GM19043 (cell line): ENCODE measurements at regions not wholly inside any gene's neighbourhood (a gene's known extent, or its start where the extent isn't known, plus 50 kb on each side); places are given as distances from the start of the nearest gene placed in this dataset.

ENCODE experiments used
- ATAC-seq: cut with Tn5 transposase; IDR thresholded peaks from one replicate; pipeline ENCODE4 v1.9.1; 2021; ENCODE audit warnings: low read depth; ENCODE audit not compliant: unreplicated experiment

DNA sequence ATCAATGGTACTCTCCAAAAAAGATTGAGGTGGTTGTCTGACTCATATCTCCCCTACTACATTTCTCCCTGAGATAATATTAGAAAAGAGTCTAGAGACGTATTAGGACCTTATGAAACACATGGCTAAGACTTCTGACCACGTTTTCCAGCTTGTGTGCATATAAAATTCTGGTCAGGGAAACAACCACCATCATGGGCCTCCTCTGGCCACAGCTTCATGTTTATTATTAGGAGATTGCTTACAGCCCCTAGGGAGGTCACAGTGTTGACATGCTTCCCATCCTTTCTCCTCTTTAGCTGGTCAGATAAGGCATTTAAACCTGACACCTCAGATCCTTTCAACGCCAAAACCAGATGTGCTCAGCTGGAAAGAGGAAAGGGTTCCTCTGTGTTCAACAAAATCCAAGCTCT is 620.2 kb downstream of the PLPP3 start:
- ATAC-seq: no peak

GRCh38 chr1:55958498-55958897 is 620.9 kb downstream of the PLPP3 start:
- ATAC-seq: no peak

DNA sequence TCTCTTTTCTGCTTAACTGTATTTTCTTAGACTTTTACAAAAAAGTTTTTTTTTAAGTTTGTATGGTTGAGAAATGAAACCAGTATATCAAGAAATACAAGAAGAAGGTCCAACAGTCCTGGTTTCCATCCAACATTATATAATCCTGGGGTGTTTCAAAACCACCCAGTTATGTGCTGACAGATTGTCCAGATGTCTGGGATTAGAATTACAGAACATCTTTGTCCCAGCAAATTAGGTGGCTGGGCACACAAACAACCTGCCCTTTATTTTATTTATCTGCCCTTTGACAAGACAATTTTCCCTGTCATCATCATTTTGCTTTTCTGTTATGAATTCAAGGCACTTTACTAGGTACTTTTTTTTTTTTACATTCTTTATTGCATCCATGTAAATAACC is 622.1 kb downstream of the PLPP3 start:
- no peak for ATAC-seq

GRCh38 chr1:55955016-55955621 is 624.2 kb downstream of the PLPP3 start:
- ATAC-seq: no peak

DNA sequence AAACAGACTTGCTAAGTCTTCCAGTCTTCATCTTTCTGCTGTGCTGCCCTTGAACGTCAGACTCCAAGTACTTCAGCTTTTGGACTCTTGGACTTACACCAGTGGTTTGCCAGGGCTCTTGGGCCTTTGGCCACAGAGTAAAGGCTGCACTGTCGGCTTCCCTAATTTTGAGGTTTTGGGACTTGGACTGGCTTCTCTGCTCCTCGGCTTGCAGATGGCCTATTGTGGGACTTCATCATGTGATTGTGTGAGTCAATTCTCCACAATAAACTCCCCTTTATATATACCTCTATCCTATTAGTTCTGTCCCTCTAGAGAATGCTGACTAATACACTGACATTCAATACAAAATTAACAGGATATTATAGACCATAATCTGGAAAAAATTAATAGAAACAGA is 628.1 kb downstream of the PLPP3 start:
- no peak for ATAC-seq

- no peak for ATAC-seq
These were observed 631.9 kb downstream of the PLPP3 start for GRCh38 chr1:55947446-55947845.

DNA sequence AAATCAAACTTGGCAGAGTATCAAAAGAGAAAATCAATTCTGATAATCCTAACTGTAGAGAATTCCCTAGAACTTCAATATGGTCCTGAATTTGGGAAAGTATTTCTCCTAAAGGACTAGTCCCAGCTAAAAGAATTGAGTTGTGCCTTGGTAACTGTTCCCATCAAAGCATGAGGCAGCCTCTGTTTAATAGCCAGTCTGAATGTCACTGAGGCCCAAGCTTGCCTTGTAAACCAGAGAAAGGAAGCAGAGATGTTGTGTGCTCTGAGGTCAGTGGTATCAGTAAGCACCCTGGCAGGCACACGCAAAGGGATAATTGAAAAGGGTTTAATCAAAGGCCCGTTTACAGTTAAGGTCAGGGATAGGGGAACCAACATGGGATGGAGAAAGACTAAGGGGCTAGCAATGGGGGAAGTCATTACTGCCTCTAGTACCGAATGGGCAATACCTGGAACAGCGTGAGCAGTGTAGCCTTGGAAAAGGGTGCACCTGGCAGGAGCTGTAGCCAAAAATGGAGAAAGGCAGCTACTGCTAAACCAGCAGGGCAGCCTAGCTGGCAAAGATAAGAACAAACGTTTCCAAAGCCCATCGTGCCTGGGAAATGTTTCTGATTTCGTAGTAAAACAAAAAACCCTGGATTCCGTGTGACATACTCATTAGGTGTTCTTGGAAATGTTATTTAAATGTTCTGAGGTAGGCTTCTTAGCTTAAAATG is 635.5 kb downstream of the PLPP3 start:
- ATAC-seq: no peak

- ATAC-seq: no peak
These were observed 636.4 kb downstream of the PLPP3 start for GRCh38 chr1:55943012-55943411.

DNA sequence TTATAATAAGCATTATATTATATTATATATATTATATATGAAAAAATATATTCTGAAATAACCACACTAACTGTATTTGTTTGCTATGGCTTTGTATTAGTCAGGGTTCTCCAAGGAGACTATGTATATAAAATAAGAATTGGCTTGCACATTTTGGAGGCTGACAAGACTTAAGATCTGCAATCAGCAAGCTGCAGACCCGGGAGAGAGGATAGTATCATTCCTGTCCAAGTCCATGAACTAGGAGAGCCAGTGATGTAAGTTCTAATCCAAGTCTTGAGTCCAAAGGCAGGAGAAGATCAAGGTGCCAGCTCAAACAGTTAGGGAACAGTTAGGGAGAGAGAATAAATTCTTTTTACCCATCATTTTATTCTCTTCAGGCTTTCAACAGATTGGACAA is 639.5 kb downstream of the PLPP3 start:
- ATAC-seq: no peak

DNA sequence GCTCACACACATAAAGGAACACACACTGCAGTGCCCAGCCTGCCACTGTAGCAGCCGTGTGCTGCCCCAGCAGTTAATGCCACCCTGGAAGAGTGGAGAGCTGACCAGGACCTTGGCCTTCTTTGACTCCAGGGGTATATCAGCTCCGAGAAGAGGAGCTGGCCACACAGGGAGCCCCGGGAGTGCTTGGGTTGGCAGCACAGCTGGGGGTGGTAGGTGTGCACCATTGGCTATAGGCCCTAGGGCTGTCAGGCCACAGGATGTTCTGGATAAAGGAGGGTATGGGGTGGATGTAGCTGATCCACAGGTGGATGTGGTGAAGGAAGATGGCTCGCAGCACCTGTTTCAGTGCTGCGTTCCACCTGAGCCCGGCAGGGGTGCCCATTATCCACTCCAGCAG is 640.5 kb downstream of the PLPP3 start:
- ATAC-seq: no peak

DNA sequence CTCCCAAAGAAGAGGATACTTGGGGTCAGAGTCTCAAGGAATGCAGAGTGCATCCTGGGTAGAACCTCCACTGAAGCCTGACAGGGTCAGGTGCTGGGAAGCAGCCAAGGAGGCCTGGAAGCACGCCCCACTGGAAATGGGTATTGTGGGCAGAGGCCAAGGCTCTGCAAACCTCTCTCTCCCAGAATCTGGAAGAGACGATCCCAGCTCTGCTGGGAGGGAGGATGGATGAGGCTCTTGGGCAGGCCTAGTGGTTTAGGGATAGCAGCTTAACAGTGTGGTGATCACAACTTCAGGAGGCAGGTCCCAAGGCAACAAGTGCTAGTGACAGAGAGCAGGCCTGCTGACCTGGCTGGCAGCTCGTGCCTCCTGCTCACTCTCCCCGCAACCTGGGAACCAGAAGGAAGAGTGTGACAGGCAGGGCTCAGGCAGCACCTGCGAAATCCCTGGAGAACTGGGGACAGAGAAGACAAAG is 641.0 kb downstream of the PLPP3 start:
- no peak for ATAC-seq

DNA sequence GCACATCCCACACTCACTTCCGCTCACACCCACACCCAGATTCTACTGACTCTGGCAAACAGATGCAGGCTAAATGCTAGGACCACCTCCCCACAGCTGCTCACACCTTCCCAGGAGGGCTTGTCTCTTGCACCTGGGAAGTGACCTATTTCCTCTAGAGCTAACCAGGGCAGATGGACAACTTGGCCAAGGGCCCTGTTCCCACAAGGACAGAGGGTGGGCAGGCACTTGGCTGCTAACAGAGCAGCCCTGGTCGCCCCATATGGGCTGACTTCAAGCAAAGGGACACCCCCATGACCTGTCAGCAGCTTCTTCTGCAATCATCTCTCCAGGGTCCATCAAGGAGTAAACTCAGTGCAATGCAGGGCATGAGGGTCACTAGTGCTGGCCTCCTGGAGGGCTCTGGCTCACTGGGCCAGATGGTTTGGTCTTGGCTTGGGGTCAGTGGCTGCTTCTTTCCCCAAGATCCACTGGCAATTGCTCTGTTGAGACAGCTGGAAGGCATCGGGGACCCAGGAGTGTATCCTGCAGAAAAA is 641.5 kb downstream of the PLPP3 start:
- no peak for ATAC-seq

GRCh38 chr1:55935236-55935635 is 644.1 kb downstream of the PLPP3 start:
- ATAC-seq: no peak

DNA sequence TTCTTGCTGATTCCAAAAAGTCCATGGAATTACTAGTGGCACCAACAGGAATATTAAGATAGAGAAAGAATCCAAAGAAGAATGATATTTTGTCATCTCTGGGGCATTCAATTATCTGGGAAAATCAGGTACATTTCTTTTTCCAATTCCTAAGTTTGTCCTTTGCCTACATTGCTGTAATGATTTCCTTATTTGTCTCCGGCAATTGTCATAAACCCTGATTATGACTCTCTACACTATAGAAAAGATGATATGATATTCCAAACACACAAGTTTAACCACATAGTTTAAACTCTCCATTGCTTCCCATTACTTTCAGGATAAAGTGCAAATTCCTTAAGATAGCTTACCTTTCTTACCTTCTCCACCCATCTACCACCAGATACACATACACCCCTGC is 647.0 kb downstream of the PLPP3 start:
- no peak for ATAC-seq

GRCh38 chr1:55931081-55931940 is 648.1 kb downstream of the PLPP3 start:
- ATAC-seq: no peak

DNA sequence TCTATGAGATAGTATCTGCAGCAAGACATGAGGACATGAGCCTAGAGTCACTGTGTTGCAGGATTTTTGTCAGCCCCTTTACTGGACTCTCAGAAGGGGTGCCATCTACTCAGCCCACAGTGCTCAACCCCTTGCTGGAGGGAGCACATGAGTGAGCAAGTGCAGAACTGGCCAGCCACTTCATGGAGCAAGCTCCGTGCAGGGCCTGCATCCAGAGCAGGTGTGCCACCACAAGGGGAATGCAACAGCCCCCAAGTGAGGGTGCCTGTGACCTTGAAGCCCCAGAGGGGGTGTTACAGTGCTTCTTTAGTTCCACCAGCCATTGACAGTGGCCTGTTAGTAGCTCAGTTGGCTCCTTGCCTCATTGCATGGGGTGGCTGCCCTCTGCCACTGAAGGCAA is 649.7 kb downstream of the PLPP3 start:
- ATAC-seq: no peak

GRCh38 chr1:55928576-55928975 is 650.8 kb downstream of the PLPP3 start:
- no peak for ATAC-seq

DNA sequence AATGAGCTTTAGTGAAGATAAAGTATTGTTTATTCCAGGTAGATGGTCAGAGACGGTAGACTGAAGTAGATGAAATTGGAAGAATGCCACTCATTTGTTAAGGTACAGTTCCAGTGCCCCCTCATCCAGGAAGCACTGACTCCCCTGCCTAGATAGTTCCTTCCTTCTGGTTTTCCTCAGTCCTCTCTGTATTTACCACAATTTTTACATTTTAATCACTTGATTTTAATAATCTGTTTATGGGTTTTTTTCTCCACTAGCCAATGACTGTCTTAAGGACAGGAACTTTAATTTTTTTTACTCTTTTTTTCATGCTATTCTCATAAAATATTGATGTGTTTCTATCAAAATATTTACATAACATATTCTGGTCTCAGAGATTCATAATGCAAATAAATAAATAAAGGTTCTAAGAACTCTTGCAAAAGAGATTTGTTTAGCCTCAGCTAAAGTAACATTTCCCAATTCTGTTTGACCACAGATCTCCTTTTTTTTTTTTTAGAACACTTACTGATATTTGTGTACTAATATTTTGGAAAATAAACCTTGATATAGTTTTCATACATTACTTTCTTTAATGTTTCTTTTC is 651.6 kb downstream of the PLPP3 start:
- no peak for ATAC-seq

- ATAC-seq: no peak
These were observed 652.4 kb downstream of the PLPP3 start for GRCh38 chr1:55926906-55927471.

- no peak for ATAC-seq
These were observed 662.5 kb downstream of the PLPP3 start for GRCh38 chr1:55916907-55917306.
